HCT116 (cell line): ENCODE measurements at regions not wholly inside any gene's neighbourhood (a gene's known extent, or its start where the extent isn't known, plus 50 kb on each side); places are given as distances from the start of the nearest gene placed in this dataset.
"Not testable (repeated sequence)": the region's sequence is repeated elsewhere in the genome, so short reads cannot be mapped to it uniquely, and the experiment has no call there.

Experiments used
- ATAC-seq: fragments of 200-7000 bp; cut with Tn5 transposase; 2 replicates; pipeline ENCODE4 v1.9.1; 2020; ENCODE audit warnings: mild to moderate bottlenecking, moderate library complexity
- BruUV-seq: library from RNA; stranded (reverse); fragments of 400-500 nt; replicated peaks from 2 replicates; lab custom pipeline; 2021; lab: Mats Ljungman, UMichigan
- CTCF ChIA-PET: fragments of 300-600 bp; sonication (Branson Sonifier 250); formaldehyde crosslinking; loops from one replicate; lab custom pipeline; 2021; ENCODE audit warnings: antibody characterized with exemption; lab: Charles Lee
- POLR2A ChIA-PET: fragments of 300-600, 350-600 bp; sonication (Branson Sonifier 250); formaldehyde crosslinking; loops from one replicate; lab custom pipeline; 2021; ENCODE audit warnings: antibody characterized with exemption; lab: Charles Lee
- RAD21 ChIA-PET, 2 experiments: fragments of 300-600 bp; sonication (Branson Sonifier 250); formaldehyde crosslinking; loops; one replicate each; lab custom pipeline; 2023; ENCODE audit warnings: low total read pairs in 2 of 2; ENCODE audit not compliant: uncharacterized antibody in 2 of 2, unreplicated experiment in 2 of 2, low non-redundant PET in 1 of 2; lab: Charles Lee
- DNase-seq: peaks from one replicate; pipeline ENCODE4 v3.0.0-alpha.2; 2010; ENCODE audit warnings: low read depth, low spot score
- H2AFZ ChIP-seq: fragments of 200-600 bp; shearing (Covaris generic), sonication (generic); 2 replicates; pipeline ENCODE4 v1.6.1; 2017; ENCODE audit warnings: low read depth, mixed run types, mixed read lengths, antibody characterized with exemption, low read length; ENCODE audit not compliant: poor library complexity, severe bottlenecking
- H3K27ac ChIP-seq: 2 replicates; pipeline ENCODE4 v1.5.1; 2012; ENCODE audit warnings: low read depth, low read length
- H3K27me3 ChIP-seq: fragments of 200-600 bp; sonication (generic); 2 replicates; pipeline ENCODE4 v1.6.1; 2016; ENCODE audit warnings: mixed run types, low read length, mixed read lengths; ENCODE audit not compliant: insufficient read depth
- H3K36me3 ChIP-seq, 2 experiments: fragments of 200-500 bp in 1 of 2; fragments of 200-600 bp in 1 of 2; sonication (Bioruptor generic) in 1 of 2; sonication (generic) in 1 of 2; 2 replicates each; pipeline versions ENCODE4 v1.5.1 to v1.6.1; 2014 to 2016; ENCODE audit warnings: low read length in 2 of 2, inconsistent platforms in 1 of 2, mixed read lengths in 1 of 2, mixed run types in 1 of 2; ENCODE audit not compliant: insufficient read depth in 2 of 2, control insufficient read depth in 1 of 2
- H3K4me1 ChIP-seq, 2 experiments: fragments of 200-600 bp in 1 of 2; sonication (generic) in 1 of 2; 2 replicates each; pipeline versions ENCODE4 v1.5.1 to v1.6.1; 2012 to 2017; ENCODE audit warnings: low read length in 2 of 2, inconsistent platforms in 1 of 2, mild to moderate bottlenecking in 1 of 2, mixed read lengths in 1 of 2, mixed run types in 1 of 2, moderate library complexity in 1 of 2; ENCODE audit not compliant: insufficient read depth in 2 of 2, control insufficient read depth in 1 of 2
- H3K4me2 ChIP-seq: fragments of 200-600 bp; sonication (generic); 2 replicates; pipeline ENCODE4 v1.6.1; 2017; ENCODE audit warnings: mixed run types, low read length, mixed read lengths
- H3K4me3 ChIP-seq, 2 experiments: fragments of 200-600 bp in 1 of 2; sonication (generic) in 1 of 2; replicated peaks in 1 of 2; 2 replicates each; pipeline ENCODE4 v1.5.1; 2011 to 2016; ENCODE audit warnings: low read length in 2 of 2, control low read depth in 1 of 2, low read depth in 1 of 2, mild to moderate bottlenecking in 1 of 2, mixed read lengths in 1 of 2, mixed run types in 1 of 2
- H3K79me2 ChIP-seq: fragments of 200-600 bp; sonication (generic); 2 replicates; pipeline ENCODE4 v1.6.1; 2017; ENCODE audit warnings: mild to moderate bottlenecking, mixed run types, low read length, moderate library complexity, mixed read lengths; ENCODE audit not compliant: insufficient read depth
- H3K9ac ChIP-seq: fragments of 200-600 bp; sonication (generic); 2 replicates; pipeline ENCODE4 v1.6.1; 2016; ENCODE audit warnings: low read length, mixed read lengths
- H3K9me2 ChIP-seq: fragments of 200-600 bp; sonication (generic), shearing (Covaris generic); 2 replicates; pipeline ENCODE4 v1.6.1; 2017; ENCODE audit warnings: mixed run types, mild to moderate bottlenecking, moderate library complexity; ENCODE audit not compliant: insufficient read depth
- H3K9me3 ChIP-seq, 2 experiments: fragments of 200-500 bp in 1 of 2; fragments of 200-600 bp in 1 of 2; sonication (Bioruptor generic) in 1 of 2; sonication (generic) in 1 of 2; 2 replicates each; pipeline ENCODE4 v1.6.1; 2014 to 2017; ENCODE audit warnings: low read length in 2 of 2, mixed read lengths in 2 of 2, inconsistent platforms in 1 of 2, low read depth in 1 of 2, mild to moderate bottlenecking in 1 of 2, mixed run types in 1 of 2, moderate library complexity in 1 of 2; ENCODE audit not compliant: control insufficient read depth in 1 of 2, insufficient read depth in 1 of 2
- H4K20me1 ChIP-seq: fragments of 200-600 bp; sonication (generic), shearing (Covaris generic); 2 replicates; pipeline ENCODE4 v1.6.1; 2017; ENCODE audit warnings: mixed run types, mild to moderate bottlenecking, moderate library complexity; ENCODE audit not compliant: insufficient read depth
- ATF3 ChIP-seq: IDR thresholded peaks from 2 replicates; pipeline ENCODE4 v1.6.1; 2012
- CBX3 ChIP-seq: IDR thresholded peaks from 2 replicates; pipeline ENCODE4 v1.6.1; 2012; ENCODE audit warnings: low read depth
- CEBPB ChIP-seq: IDR thresholded peaks from 2 replicates; pipeline ENCODE4 v1.6.1; 2012; ENCODE audit warnings: low read depth
- CTCF ChIP-seq, 3 experiments: fragments of 200-600 bp in 1 of 3; sonication (generic) in 1 of 3; IDR thresholded peaks in 2 of 3; conservative IDR thresholded peaks in 1 of 3; 2 replicates each; pipeline ENCODE4 v1.5.1; 2012 to 2017; ENCODE audit warnings: low read depth in 2 of 3, low read length in 2 of 3, antibody characterized with exemption in 1 of 3, borderline replicate concordance in 1 of 3, control low read depth in 1 of 3, mild to moderate bottlenecking in 1 of 3, mixed read lengths in 1 of 3, mixed run types in 1 of 3, moderate library complexity in 1 of 3; ENCODE audit not compliant: insufficient read depth in 1 of 3
- EGR1 ChIP-seq: IDR thresholded peaks from 2 replicates; pipeline ENCODE4 v1.6.1; 2012; ENCODE audit warnings: low read depth
- EZH2 ChIP-seq: fragments of 200-600 bp; sonication (generic); IDR thresholded peaks from 2 replicates; pipeline ENCODE4 v1.6.1; 2017; ENCODE audit warnings: antibody characterized with exemption, mixed run types
- EZH2phosphoT487 ChIP-seq: fragments of 200-600 bp; IDR thresholded peaks from 2 replicates; pipeline ENCODE4 v1.6.1; 2018; ENCODE audit warnings: antibody characterized with exemption, borderline replicate concordance
- FOSL1 ChIP-seq: IDR thresholded peaks from 2 replicates; pipeline ENCODE4 v1.6.1; 2012; ENCODE audit warnings: low read depth
- POLR2AphosphoS5 ChIP-seq: IDR thresholded peaks from 2 replicates; pipeline ENCODE4 v1.6.1; 2011; ENCODE audit warnings: mild to moderate bottlenecking, low read depth, low read length, moderate library complexity
- RAD21 ChIP-seq: IDR thresholded peaks from 2 replicates; pipeline ENCODE4 v1.6.1; 2012; ENCODE audit warnings: low read depth, mild to moderate bottlenecking
- REST ChIP-seq: IDR thresholded peaks from 2 replicates; pipeline ENCODE4 v1.6.1; 2012; ENCODE audit warnings: low read depth
- SIN3A ChIP-seq: IDR thresholded peaks from 2 replicates; pipeline ENCODE4 v1.6.1; 2012; ENCODE audit warnings: low read depth
- SP1 ChIP-seq: IDR thresholded peaks from 2 replicates; pipeline ENCODE4 v1.6.1; 2012; ENCODE audit warnings: low read depth
- TCF7L2 ChIP-seq: IDR thresholded peaks from 2 replicates; pipeline ENCODE4 v1.7.0; 2011; ENCODE audit warnings: borderline replicate concordance, inconsistent platforms; ENCODE audit not compliant: insufficient read depth, insufficient read length; ENCODE audit errors: extremely low read depth
- YY1 ChIP-seq: IDR thresholded peaks from 2 replicates; pipeline ENCODE4 v1.6.1; 2011; ENCODE audit warnings: low read length, low read depth, moderate library complexity, mild to moderate bottlenecking; ENCODE audit not compliant: insufficient replicate concordance; ENCODE audit errors: extremely low read depth
- ZFX ChIP-seq: fragments of 450-650 bp; IDR thresholded peaks from 2 replicates; pipeline ENCODE4 v1.6.1; 2017
- intact Hi-C: fragments of 100-400 bp; cut with micrococcal nuclease; formaldehyde crosslinking; loops from 2 replicates; pipeline ENCODE4 v1.10.0; 2022

- TF ChIP-seq REST (no peak), SP1 (no peak)
Measured at GRCh38 chr4:116118221-116118620, 967.2 kb downstream of the TRAM1L1 start (continued).

- H3K27ac ChIP-seq, H2AFZ ChIP-seq, ATAC-seq, H3K4me1 ChIP-seq, H3K9me3 ChIP-seq, H3K36me3 ChIP-seq, BruUV-seq, H3K79me2 ChIP-seq, intact Hi-C loops, H3K27me3 ChIP-seq, H3K9me2 ChIP-seq, H4K20me1 ChIP-seq, RAD21 ChIA-PET, DNase-seq, H3K4me3 ChIP-seq, CTCF ChIA-PET, POLR2A ChIA-PET, H3K9ac ChIP-seq, H3K4me2 ChIP-seq: not testable (repeated sequence)
Measured at GRCh38 chr4:116112861-116113260, 972.5 kb downstream of the TRAM1L1 start.

GRCh38 chr4:116110713-116111112 is 974.7 kb downstream of the TRAM1L1 start:
- ATAC-seq (no peak), DNase-seq (no peak)
- CTCF ChIA-PET, result no interaction called here
- TF ChIP-seq TCF7L2 (no peak), ATF3 (no peak), RAD21 (no peak), YY1 (no peak), POLR2AphosphoS5 (no peak), CTCF (IDR thresholded peaks at IDR 0.05 in 2 of 3, conservative IDR thresholded peaks at IDR 0.05 in 1 of 3; ENCODE audit: borderline replicate concordance in 1 of 3, insufficient read depth in 1 of 3, low read depth in 2 of 3, low read length in 2 of 3) (no peak), EGR1 (no peak), EZH2 (no peak), SIN3A (no peak), CBX3 (no peak), ZFX (no peak), FOSL1 (no peak), CEBPB (no peak), EZH2phosphoT487 (no peak)

More at GRCh38 chr4:116110713-116111112, 974.7 kb downstream of the TRAM1L1 start:
- Histone ChIP-seq H3K27me3 (no peaks in the 10 kb centered on the region), H3K9ac (no peak overlapping the region), H3K79me2 (no peaks in the 10 kb centered on the region), H3K4me1 (no peaks in the 10 kb centered on the region), H3K27ac (no peak overlapping the region), H3K4me3 (no peak overlapping the region), H3K9me2 (no peaks in the 10 kb centered on the region), H3K36me3 (no peaks in the 10 kb centered on the region), H3K4me2 (no peak overlapping the region), H3K9me3 (no peaks in the 10 kb centered on the region), H2AFZ (no peak overlapping the region), H4K20me1 (no peaks in the 10 kb centered on the region)
- intact Hi-C loops, result no loop called here
- no TSS peak for BruUV-seq
- RAD21 ChIA-PET, result no interaction called here
- POLR2A ChIA-PET, result no interaction called here
